Calu3 (cell line): ENCODE measurements at regions not wholly inside any gene's neighbourhood (a gene's known extent, or its start where the extent isn't known, plus 50 kb on each side); places are given as distances from the start of the nearest gene placed in this dataset.

Experiments
- BruUV-seq: library from RNA; stranded (reverse); fragments of 400-500 nt; replicated peaks from 2 replicates; lab custom pipeline; 2021; lab: Mats Ljungman, UMichigan
- CTCF ChIA-PET: fragments of 300-600 bp; sonication (Branson Sonifier 250); formaldehyde crosslinking; loops from one replicate; lab custom pipeline; 2022; ENCODE audit warnings: antibody characterized with exemption; lab: Charles Lee
- DNase-seq: peaks from one replicate; pipeline ENCODE4 v3.0.0; 2022
- H3K27ac Mint-ChIP-seq: one replicate; pipeline ENCODE4 v1.8.0; 2022; ENCODE audit warnings: mixed read lengths; ENCODE audit not compliant: unreplicated experiment
- H3K27me3 Mint-ChIP-seq: one replicate; pipeline ENCODE4 v1.8.0; 2022; ENCODE audit warnings: mixed read lengths; ENCODE audit not compliant: unreplicated experiment
- H3K36me3 Mint-ChIP-seq: one replicate; pipeline ENCODE4 v1.8.0; 2022; ENCODE audit warnings: mild to moderate bottlenecking, moderate library complexity, mixed read lengths; ENCODE audit not compliant: insufficient read depth, unreplicated experiment
- H3K4me1 Mint-ChIP-seq: one replicate; pipeline ENCODE4 v1.8.0; 2022; ENCODE audit warnings: mild to moderate bottlenecking, low read depth, mixed read lengths; ENCODE audit not compliant: unreplicated experiment
- H3K4me3 Mint-ChIP-seq: one replicate; pipeline ENCODE4 v1.8.0; 2022; ENCODE audit warnings: mild to moderate bottlenecking, low read depth, moderate library complexity, mixed read lengths; ENCODE audit not compliant: unreplicated experiment
- H3K9me3 Mint-ChIP-seq: one replicate; pipeline ENCODE4 v1.8.0; 2022; ENCODE audit warnings: low read depth, mixed read lengths; ENCODE audit not compliant: unreplicated experiment
- intact Hi-C: fragments of 100-400 bp; cut with micrococcal nuclease; formaldehyde crosslinking; loops from one replicate; pipeline ENCODE4 v1.10.0; 2022; ENCODE audit not compliant: unreplicated experiment
- TF ChIP-seq, protein P1 (sequence below): fragments of 200-600 bp; IDR thresholded peaks from one replicate; pipeline ENCODE4 v1.8.0; 2022; ENCODE audit warnings: antibody characterized with exemption; ENCODE audit not compliant: unreplicated experiment

DNA sequence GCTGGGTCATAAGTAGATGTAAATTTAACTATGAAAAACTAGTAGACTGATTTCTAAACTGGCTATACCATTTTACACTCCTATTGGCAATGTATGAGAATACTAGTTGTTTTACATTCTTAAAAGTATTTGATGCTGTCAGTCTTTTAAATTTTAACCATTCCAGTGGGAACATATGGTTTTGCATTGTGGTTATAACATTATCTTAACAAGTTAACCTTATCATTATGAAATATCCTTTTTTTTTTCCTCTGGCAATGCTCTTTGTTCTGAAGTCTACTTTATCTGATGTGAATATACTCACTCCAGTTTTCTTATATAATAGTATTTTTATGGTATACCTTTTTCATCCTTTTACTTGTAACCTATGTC is 548.9 kb upstream of the CLINT1 start:
- Mint-ChIP-seq H3K36me3 (no peaks in the 10 kb centered on the region), H3K27ac (no peak overlapping the region), H3K9me3 (peaks cover 7% of the 10 kb centered on the region), H3K4me3 (no peak overlapping the region), H3K27me3 (no peaks in the 10 kb centered on the region), H3K4me1 (no peaks in the 10 kb centered on the region)
- BruUV-seq: no TSS peak
- TF ChIP-seq, protein P1, sequence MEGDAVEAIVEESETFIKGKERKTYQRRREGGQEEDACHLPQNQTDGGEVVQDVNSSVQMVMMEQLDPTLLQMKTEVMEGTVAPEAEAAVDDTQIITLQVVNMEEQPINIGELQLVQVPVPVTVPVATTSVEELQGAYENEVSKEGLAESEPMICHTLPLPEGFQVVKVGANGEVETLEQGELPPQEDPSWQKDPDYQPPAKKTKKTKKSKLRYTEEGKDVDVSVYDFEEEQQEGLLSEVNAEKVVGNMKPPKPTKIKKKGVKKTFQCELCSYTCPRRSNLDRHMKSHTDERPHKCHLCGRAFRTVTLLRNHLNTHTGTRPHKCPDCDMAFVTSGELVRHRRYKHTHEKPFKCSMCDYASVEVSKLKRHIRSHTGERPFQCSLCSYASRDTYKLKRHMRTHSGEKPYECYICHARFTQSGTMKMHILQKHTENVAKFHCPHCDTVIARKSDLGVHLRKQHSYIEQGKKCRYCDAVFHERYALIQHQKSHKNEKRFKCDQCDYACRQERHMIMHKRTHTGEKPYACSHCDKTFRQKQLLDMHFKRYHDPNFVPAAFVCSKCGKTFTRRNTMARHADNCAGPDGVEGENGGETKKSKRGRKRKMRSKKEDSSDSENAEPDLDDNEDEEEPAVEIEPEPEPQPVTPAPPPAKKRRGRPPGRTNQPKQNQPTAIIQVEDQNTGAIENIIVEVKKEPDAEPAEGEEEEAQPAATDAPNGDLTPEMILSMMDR: no peak
- DNase-seq: no peak
- CTCF ChIA-PET: no interaction called here
- intact Hi-C loops: no loop called here

DNA sequence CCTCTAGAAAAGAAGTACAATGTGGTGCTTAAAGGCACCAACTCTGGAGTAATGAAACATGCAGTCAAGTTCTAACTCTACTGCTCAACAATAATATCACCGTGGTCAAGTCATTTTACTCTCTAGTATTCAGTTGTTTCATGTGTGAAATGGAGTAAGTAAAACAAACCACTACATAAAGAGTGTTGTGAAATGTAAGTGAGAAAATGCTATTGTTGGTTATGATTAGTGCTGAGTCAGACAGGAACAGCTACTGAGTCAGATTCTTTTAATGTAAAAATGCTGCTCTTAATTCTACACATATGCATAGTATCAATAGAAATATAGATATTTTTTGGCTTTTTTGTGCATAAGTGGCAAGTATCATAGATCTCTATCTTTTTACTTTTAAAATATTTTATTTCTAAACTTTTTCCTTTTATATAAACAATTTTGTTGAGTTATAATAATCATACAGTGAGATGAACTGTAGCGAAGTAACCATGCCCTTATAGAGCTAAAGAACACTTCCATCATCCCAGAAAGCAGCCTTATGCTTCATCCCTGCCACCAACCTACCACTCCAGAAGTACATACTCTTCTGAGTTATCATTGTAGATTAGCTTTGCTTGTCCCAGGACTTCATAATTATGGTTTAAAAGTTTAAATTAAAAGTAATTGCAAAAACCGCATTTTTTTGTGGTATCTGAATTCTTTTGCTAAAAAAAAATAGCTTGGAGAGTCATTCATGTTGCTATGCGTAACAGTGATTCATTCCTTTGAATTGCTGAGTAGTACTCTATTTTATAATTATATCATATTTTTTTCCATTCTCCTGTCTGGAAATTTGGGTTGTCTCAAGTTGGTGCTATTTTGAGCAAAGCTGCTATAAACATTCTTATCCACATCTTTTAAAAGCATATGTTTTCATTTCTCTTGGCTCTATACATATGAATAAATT is 548.2 kb upstream of the CLINT1 start:
- Mint-ChIP-seq H3K9me3 (peaks cover 8% of the 10 kb centered on the region), H3K27ac (no peak overlapping the region), H3K4me3 (no peak overlapping the region), H3K36me3 (no peaks in the 10 kb centered on the region), H3K4me1 (no peaks in the 10 kb centered on the region), H3K27me3 (no peaks in the 10 kb centered on the region)
- TF ChIP-seq, protein P1: no peak
- CTCF ChIA-PET: no interaction called here
- no TSS peak for BruUV-seq
- intact Hi-C loops: no loop called here
- DNase-seq: no peak

DNA sequence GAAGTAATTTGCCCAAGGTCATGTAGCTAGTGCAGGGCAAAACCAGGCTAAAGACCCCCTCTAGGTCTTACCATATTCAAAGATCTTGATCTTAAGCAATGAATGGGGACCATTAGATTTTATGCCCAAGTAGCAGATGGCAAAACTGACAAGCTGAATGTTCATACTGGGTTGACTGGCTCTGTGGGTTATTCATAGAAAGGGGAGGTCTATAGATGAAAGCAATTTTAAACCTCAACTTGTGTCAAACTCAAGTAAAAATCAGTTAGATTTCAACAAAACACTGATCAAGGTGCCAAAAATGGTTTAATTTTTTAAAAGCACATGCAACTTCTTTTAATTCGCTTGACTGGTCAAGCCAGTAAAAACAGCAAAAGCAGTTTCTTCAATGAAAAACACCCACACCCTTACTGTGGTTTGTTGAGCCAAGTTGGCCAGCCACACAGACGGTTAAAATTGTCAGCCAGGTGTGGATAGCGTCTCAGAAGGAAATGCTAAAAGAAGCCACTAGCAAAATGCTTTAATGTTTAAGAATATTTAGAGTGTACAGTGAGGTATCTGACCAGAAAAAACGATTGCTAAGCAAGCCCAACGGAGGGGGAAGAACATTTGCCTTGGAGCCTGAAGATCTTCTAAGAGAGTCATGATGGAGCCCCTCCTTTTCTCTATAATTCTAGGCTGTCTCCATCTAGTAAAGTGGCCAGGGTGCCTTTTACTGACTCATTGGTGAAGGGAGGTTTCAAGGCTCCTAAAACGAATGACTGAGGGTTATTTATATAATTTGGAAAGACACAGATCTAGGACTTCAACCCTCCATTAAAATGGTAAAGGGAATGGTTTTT is 539.6 kb upstream of the CLINT1 start:
- CTCF ChIA-PET: no interaction called here
- BruUV-seq: no TSS peak

DNA sequence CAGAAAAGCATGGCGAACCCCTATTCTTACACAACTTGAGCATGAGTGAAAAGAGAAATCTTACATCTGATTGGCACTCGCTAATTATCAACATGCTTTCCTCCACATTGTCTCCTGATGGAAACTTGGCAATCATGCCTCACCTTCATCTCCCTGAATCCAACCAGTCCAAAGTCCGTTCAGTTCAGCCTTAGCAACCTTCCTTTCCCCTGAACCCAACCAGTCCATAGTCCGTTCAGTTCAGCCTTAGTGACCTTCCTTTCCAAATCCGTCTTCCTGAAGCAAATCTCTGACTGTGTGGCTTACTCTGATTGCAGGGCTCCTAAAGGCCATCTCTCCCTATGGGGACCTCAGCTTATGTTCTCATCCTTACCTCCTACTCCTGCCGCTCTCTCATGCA is 538.3 kb upstream of the CLINT1 start:
- no peaks in the 10 kb centered on the region for H3K27me3 Mint-ChIP-seq

More for the DNA sequence above, 539.6 kb upstream of the CLINT1 start:
- DNase-seq: no peak
- Mint-ChIP-seq H3K36me3 (no peaks in the 10 kb centered on the region), H3K27me3 (no peaks in the 10 kb centered on the region), H3K4me1 (no peaks in the 10 kb centered on the region), H3K9me3 (peaks cover 19% of the 10 kb centered on the region), H3K27ac (no peak overlapping the region), H3K4me3 (no peak overlapping the region)
- TF ChIP-seq, protein P1: no peak
- intact Hi-C loops: no loop called here

More for the DNA sequence above, 538.3 kb upstream of the CLINT1 start:
- Mint-ChIP-seq H3K9me3 (peaks cover 16% of the 10 kb centered on the region), H3K4me1 (no peaks in the 10 kb centered on the region), H3K36me3 (no peaks in the 10 kb centered on the region), H3K4me3 (no peak overlapping the region), H3K27ac (no peak overlapping the region)
- intact Hi-C loops: no loop called here
- TF ChIP-seq, protein P1: no peak
- BruUV-seq: no TSS peak
- no peak for DNase-seq
- CTCF ChIA-PET: no interaction called here
